ENCODE measurements at regions not wholly inside any gene's neighbourhood (a gene's known extent, or its start where the extent isn't known, plus 50 kb on each side); places are given as distances from the start of the nearest gene placed in this dataset.

- intact Hi-C loops (cut with DNase I; ENCODE audit: low total_unique reads) = no loop called here
- 44 to 57% (median 47%) methylated on average over 7 of the region's 7 CpGs for WGBS, 5 donors
- H3K4me1 ChIP-seq = no peaks in the 10 kb centered on the region
- TF ChIP-seq CTCF (IDR thresholded peaks at IDR 0.05) (no peak), POLR2AphosphoS5 (IDR thresholded peaks at IDR 0.05) (no peak), EP300 (IDR thresholded peaks at IDR 0.05) (no peak), POLR2A (IDR thresholded peaks at IDR 0.05) (no peak)
- no peaks in the 10 kb centered on the region for H3K36me3 ChIP-seq
- peaks cover 0 to 25% (median 0%) of the 10 kb centered on the region in 3 donors for H3K27me3 ChIP-seq
- DNase-seq = no peak
- no peak overlapping the region for H3K4me3 ChIP-seq
- no peak overlapping the region for H3K27ac ChIP-seq
- no peaks in the 10 kb centered on the region for H3K9me3 ChIP-seq
Measured at GRCh38 chr1:63198871-63199394, 123.4 kb upstream of the FOXD3 start.

- Histone ChIP-seq H3K27me3 (peaks cover 0 to 25% (median 0%) of the 10 kb centered on the region in 3 donors), H3K9me3 (no peaks in the 10 kb centered on the region), H3K4me1 (no peaks in the 10 kb centered on the region), H3K27ac (no peak overlapping the region), H3K4me3 (no peak overlapping the region), H3K36me3 (no peaks in the 10 kb centered on the region)
- intact Hi-C loops (cut with DNase I; ENCODE audit: low total_unique reads) = no loop called here
- DNase-seq = no peak
- WGBS, 5 donors = 23 to 49% (median 32%) methylated on average over 7 of the region's 7 CpGs
- no peak for TF ChIP-seq POLR2AphosphoS5 (IDR thresholded peaks at IDR 0.05)
- no peak for TF ChIP-seq CTCF (IDR thresholded peaks at IDR 0.05)
- no peak for TF ChIP-seq EP300 (IDR thresholded peaks at IDR 0.05)
- no peak for TF ChIP-seq POLR2A (IDR thresholded peaks at IDR 0.05)
Measured at GRCh38 chr1:63199706-63200335, 122.5 kb upstream of the FOXD3 start.

- Histone ChIP-seq H3K4me3 (no peak overlapping the region), H3K4me1 (no peaks in the 10 kb centered on the region), H3K27me3 (peaks cover 0 to 25% (median 0%) of the 10 kb centered on the region in 3 donors), H3K36me3 (no peaks in the 10 kb centered on the region), H3K9me3 (no peaks in the 10 kb centered on the region), H3K27ac (no peak overlapping the region)
- WGBS, 5 donors = 26 to 53% (median 48%) methylated on average over 3 of the region's 3 CpGs
- no peak for DNase-seq
- intact Hi-C loops (cut with DNase I; ENCODE audit: low total_unique reads) = no loop called here
- TF ChIP-seq EP300 (IDR thresholded peaks at IDR 0.05) = no peak
- TF ChIP-seq POLR2A (IDR thresholded peaks at IDR 0.05) = no peak
- TF ChIP-seq POLR2AphosphoS5 (IDR thresholded peaks at IDR 0.05) = no peak
- TF ChIP-seq CTCF (IDR thresholded peaks at IDR 0.05) = no peak
Measured at GRCh38 chr1:63200676-63201075, 121.7 kb upstream of the FOXD3 start.

GRCh38 chr1:63203641-63204040, 118.7 kb upstream of the FOXD3 start:
- intact Hi-C loops (cut with DNase I; ENCODE audit: low total_unique reads) = no loop called here
- H3K27ac ChIP-seq = no peak overlapping the region
- no peak for TF ChIP-seq EP300 (IDR thresholded peaks at IDR 0.05)
- no peak for TF ChIP-seq POLR2A (IDR thresholded peaks at IDR 0.05)
- no peak for TF ChIP-seq POLR2AphosphoS5 (IDR thresholded peaks at IDR 0.05)
- TF ChIP-seq CTCF (IDR thresholded peaks at IDR 0.05) = no peak
- no peaks in the 10 kb centered on the region for H3K36me3 ChIP-seq
- WGBS, 5 donors = 83 to 87% (median 84%) methylated on average over 2 of the region's 2 CpGs
- no peaks in the 10 kb centered on the region for H3K4me1 ChIP-seq
- no peak overlapping the region for H3K4me3 ChIP-seq
- DNase-seq = no peak
- H3K9me3 ChIP-seq = no peaks in the 10 kb centered on the region
- H3K27me3 ChIP-seq = peaks cover 0 to 25% (median 0%) of the 10 kb centered on the region in 3 donors
